ENCODE measurements at regions not wholly inside any gene's neighbourhood (a gene's known extent, or its start where the extent isn't known, plus 50 kb on each side); places are given as distances from the start of the nearest gene placed in this dataset.

GRCh38 chr2:219823574-219823973, 196.1 kb downstream of the SLC4A3 start:
- TF ChIP-seq CHD2 (IDR thresholded peaks at IDR 0.05; ENCODE audit: low read depth, low read length) = no peak
- no peak for TF ChIP-seq MYNN (IDR thresholded peaks at IDR 0.05)
- no peak for TF ChIP-seq MYNN (CRISPR knock-in tag; IDR thresholded peaks at IDR 0.05)
- TF ChIP-seq CTCF (IDR thresholded peaks at IDR 0.05 in 2 of 3, conservative IDR thresholded peaks at IDR 0.05 in 1 of 3; ENCODE audit: insufficient read depth in 2 of 3, low read depth in 1 of 3, low read length in 3 of 3) = no peak
- no peak for TF ChIP-seq ZNF609 (CRISPR knock-in tag; IDR thresholded peaks at IDR 0.05; ENCODE audit: borderline replicate concordance)
- no peak for TF ChIP-seq ARID3A (IDR thresholded peaks at IDR 0.05; ENCODE audit: borderline replicate concordance, low read depth, low read length)
- TF ChIP-seq NFYB (IDR thresholded peaks at IDR 0.05; ENCODE audit: extremely low read depth, insufficient read length) = no peak
- TF ChIP-seq RBBP5 (IDR thresholded peaks at IDR 0.05; ENCODE audit: borderline replicate concordance, insufficient read depth, low read length, poor library complexity, severe bottlenecking) = no peak
- no peak for TF ChIP-seq EZH2 (IDR thresholded peaks at IDR 0.05; ENCODE audit: borderline replicate concordance, low read depth, low read length)
- TF ChIP-seq BCL6 (CRISPR knock-in tag; IDR thresholded peaks at IDR 0.05) = no peak
- no peak for TF ChIP-seq REST (IDR thresholded peaks at IDR 0.05; ENCODE audit: borderline replicate concordance)
- no peak for TF ChIP-seq REST (CRISPR knock-in tag; IDR thresholded peaks at IDR 0.05; ENCODE audit: low read depth)

Data from K562 (cell line).